Sigmoid colon (tissue), 6 donors: ENCODE measurements at regions not wholly inside any gene's neighbourhood (a gene's known extent, or its start where the extent isn't known, plus 50 kb on each side); places are given as distances from the start of the nearest gene placed in this dataset.
A peak's percentile ranks its signal among the peaks of the same experiment; 100 is the strongest.
"Not testable (repeated sequence)": the region's sequence is repeated elsewhere in the genome, so short reads cannot be mapped to it uniquely, and the experiment has no call there.

Experiments
- DNase-seq: peaks from one replicate; pipeline ENCODE4 v3.0.0-alpha.2; 2019
- H3K27ac ChIP-seq, 4 donors: fragments of 200-600 bp; sonication (generic); one replicate each; pipeline ENCODE4 v1.5.1; 2016 to 2019; ENCODE audit warnings: mild to moderate bottlenecking in 1 of 4
- H3K27me3 ChIP-seq, 3 donors: fragments of 200-600 bp; sonication (generic); one replicate each; pipeline ENCODE4 v1.5.1; 2019; ENCODE audit warnings: mild to moderate bottlenecking in 1 of 3
- H3K36me3 ChIP-seq, 4 donors: fragments of 200-600 bp; sonication (generic); one replicate each; pipeline ENCODE4 v1.5.1; 2016 to 2019
- H3K4me1 ChIP-seq, 4 donors: fragments of 200-600 bp; sonication (generic); one replicate each; pipeline ENCODE4 v1.5.1; 2017 to 2019
- H3K4me3 ChIP-seq, 4 donors: fragments of 200-600 bp; sonication (generic); one replicate each; pipeline ENCODE4 v1.5.1; 2017 to 2019; ENCODE audit warnings: mild to moderate bottlenecking in 2 of 4, moderate library complexity in 1 of 4
- H3K9me3 ChIP-seq, 4 donors: fragments of 200-600 bp in 3 of 4; sonication (generic) in 3 of 4; one replicate each; pipeline versions ENCODE4 v1.5.1 to v1.6.1; 2013 to 2019
- EP300 ChIP-seq, 4 donors: sonication (generic); formaldehyde crosslinking; IDR thresholded peaks; one replicate each; pipeline ENCODE4 v1.6.1; 2017; ENCODE audit warnings: antibody characterized with exemption in 4 of 4
- POLR2A ChIP-seq, 2 donors: fragments of 450-650 bp; IDR thresholded peaks; one replicate each; pipeline ENCODE4 v1.6.1; 2016; ENCODE audit warnings: antibody characterized with exemption in 2 of 2, mild to moderate bottlenecking in 2 of 2, moderate library complexity in 2 of 2
- POLR2AphosphoS5 ChIP-seq, 4 donors: sonication (generic); formaldehyde crosslinking; IDR thresholded peaks; one replicate each; pipeline ENCODE4 v1.6.1; 2017; ENCODE audit warnings: antibody characterized with exemption in 4 of 4
- WGBS, 2 donors: extraction: QIAGEN DNeasy Blood & Tissue Kit; methylation state at CpG; one replicate each; pipeline ENCODE4 v1.1.7; 2013; 5-methylcytosine and 5-hydroxymethylcytosine counted together
- intact Hi-C: fragments of 100-400 bp; cut with DNase I; formaldehyde crosslinking; loops from one replicate; pipeline ENCODE4 v1.15.1; 2023
- TF ChIP-seq, protein P1 (sequence below), 4 experiments: fragments of 450-650 bp in 3 of 4; fragments of 200-600 bp in 1 of 4; IDR thresholded peaks; one replicate each; pipeline ENCODE4 v1.5.1; 2016 to 2019; ENCODE audit warnings: antibody characterized with exemption in 4 of 4, mild to moderate bottlenecking in 3 of 4, moderate library complexity in 2 of 4
- donor health status: healthy with polysubstance abuse.
- donor health status: healthy.

DNA sequence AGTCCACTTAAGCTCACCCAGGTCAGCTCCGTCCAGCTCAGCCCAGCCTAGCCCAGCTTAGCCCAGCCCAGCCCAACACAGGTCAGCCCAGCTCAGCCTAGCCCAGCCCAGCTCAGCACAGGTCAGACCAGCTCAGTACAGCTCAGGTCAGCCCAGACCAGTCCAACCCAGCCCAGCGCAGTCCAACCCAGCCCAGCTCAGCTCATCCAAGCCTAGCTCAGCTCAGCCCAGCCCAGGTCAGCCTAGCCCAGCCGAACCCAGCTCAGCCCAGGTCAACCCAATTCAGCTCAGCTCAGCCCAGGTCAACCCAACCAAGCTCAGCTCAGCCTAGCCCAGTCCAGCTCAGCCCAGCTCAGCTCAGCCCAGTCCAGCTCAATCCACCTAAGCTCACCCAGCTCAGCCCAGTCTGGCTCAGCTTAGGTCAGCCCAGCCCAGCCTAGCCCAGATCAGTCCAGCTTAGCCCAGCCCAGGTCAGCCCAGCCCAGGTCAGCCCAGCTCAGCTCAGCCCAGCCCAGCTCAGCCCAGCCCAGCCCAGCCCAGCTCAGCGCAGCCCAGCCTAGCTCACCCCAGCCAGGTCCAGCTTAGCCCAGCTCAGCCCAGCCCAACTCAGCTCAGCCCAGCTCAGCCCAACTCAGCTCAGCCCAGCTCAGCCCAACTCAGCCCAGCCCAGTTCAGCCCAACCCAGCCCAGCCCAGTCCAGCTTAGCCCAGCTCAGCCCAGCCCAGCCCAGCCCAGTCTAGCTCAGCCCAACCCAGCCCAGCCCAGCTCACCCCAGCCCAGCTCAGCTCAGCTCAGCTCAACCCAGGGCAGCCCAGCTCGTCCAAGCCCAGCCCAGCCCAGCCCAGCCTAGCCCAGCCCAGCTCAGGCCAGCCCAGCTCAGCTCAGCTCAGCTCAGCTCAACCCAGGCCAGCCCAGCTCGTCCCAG, 184.0 kb downstream of the TMEM121 start:
- Histone ChIP-seq H3K4me1 (no peaks in the 10 kb centered on the region), H3K27me3 (no peaks in the 10 kb centered on the region), H3K36me3 (no peaks in the 10 kb centered on the region), H3K27ac (no peak overlapping the region), H3K9me3 (no peaks in the 10 kb centered on the region), H3K4me3 (no peak overlapping the region)
- WGBS, 2 donors, result 78 to 86% methylated on average over 6 of the region's 6 CpGs
- DNase-seq, result no peak
- TF ChIP-seq EP300 (IDR thresholded peaks at IDR 0.05) (no peak), POLR2AphosphoS5 (IDR thresholded peaks at IDR 0.05) (no peak), POLR2A (IDR thresholded peaks at IDR 0.05) (no peak)
- TF ChIP-seq, protein P1, sequence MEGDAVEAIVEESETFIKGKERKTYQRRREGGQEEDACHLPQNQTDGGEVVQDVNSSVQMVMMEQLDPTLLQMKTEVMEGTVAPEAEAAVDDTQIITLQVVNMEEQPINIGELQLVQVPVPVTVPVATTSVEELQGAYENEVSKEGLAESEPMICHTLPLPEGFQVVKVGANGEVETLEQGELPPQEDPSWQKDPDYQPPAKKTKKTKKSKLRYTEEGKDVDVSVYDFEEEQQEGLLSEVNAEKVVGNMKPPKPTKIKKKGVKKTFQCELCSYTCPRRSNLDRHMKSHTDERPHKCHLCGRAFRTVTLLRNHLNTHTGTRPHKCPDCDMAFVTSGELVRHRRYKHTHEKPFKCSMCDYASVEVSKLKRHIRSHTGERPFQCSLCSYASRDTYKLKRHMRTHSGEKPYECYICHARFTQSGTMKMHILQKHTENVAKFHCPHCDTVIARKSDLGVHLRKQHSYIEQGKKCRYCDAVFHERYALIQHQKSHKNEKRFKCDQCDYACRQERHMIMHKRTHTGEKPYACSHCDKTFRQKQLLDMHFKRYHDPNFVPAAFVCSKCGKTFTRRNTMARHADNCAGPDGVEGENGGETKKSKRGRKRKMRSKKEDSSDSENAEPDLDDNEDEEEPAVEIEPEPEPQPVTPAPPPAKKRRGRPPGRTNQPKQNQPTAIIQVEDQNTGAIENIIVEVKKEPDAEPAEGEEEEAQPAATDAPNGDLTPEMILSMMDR (IDR thresholded peaks at IDR 0.05), result no peak
- intact Hi-C loops, result no loop called here

- TF ChIP-seq, protein P1 (IDR thresholded peaks at IDR 0.05), result no peak
- TF ChIP-seq POLR2A (IDR thresholded peaks at IDR 0.05), result no peak
- no peak for TF ChIP-seq POLR2AphosphoS5 (IDR thresholded peaks at IDR 0.05)
- TF ChIP-seq EP300 (IDR thresholded peaks at IDR 0.05), result no peak
- H3K4me3 ChIP-seq, result no peak overlapping the region
- H3K27ac ChIP-seq, result no peak overlapping the region
- no peaks in the 10 kb centered on the region for H3K9me3 ChIP-seq
- no peaks in the 10 kb centered on the region for H3K36me3 ChIP-seq
- H3K4me1 ChIP-seq, result no peaks in the 10 kb centered on the region
- intact Hi-C loops, result no loop called here
- no peak for DNase-seq
- no peaks in the 10 kb centered on the region for H3K27me3 ChIP-seq
- WGBS, 2 donors, result 77 to 89% methylated on average over 18 of the region's 18 CpGs
Measured at GRCh38 chr14:105711044-105711620, 184.7 kb downstream of the TMEM121 start.

- 74 to 81% methylated on average over 5 of the region's 5 CpGs for WGBS, 2 donors
- no peak overlapping the region for H3K27ac ChIP-seq
- DNase-seq, result no peak
- H3K9me3 ChIP-seq, result no peaks in the 10 kb centered on the region
- H3K4me3 ChIP-seq, result no peak overlapping the region
- H3K4me1 ChIP-seq, result no peaks in the 10 kb centered on the region
- H3K36me3 ChIP-seq, result no peaks in the 10 kb centered on the region
- H3K27me3 ChIP-seq, result no peaks in the 10 kb centered on the region
- no peak for TF ChIP-seq EP300 (IDR thresholded peaks at IDR 0.05)
- intact Hi-C loops, result no loop called here
Measured at GRCh38 chr14:105711841-105712460, 185.6 kb downstream of the TMEM121 start.

DNA sequence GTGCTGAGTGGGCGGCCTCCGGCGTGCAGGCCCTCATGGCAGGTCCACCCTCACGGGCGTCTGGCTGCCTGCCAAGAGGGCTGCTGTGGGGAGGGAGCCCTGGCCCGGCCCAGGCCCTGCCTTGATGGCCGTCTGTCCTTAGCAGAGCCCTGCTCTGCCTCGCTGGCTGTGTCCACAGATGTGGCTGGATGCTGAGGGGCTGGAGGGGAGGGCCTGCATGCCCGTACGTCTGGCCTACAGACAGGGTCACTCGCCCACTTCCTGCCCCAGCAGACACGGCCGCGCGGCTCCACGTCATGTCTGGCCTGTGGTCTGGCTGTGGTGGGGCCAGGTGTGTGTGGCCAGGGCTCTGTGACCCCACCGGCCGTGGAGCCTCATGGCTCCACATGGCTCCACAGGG, 186.3 kb downstream of the TMEM121 start:
- WGBS, 2 donors, result 83 to 90% methylated on average over 16 to 17 of the region's 18 CpGs
- H3K27me3 ChIP-seq, DNase-seq, H3K36me3 ChIP-seq, H3K4me3 ChIP-seq, H3K4me1 ChIP-seq, H3K9me3 ChIP-seq, H3K27ac ChIP-seq, intact Hi-C loops: not testable (repeated sequence)

- H3K27me3 ChIP-seq, DNase-seq, H3K9me3 ChIP-seq, intact Hi-C loops, H3K4me3 ChIP-seq, H3K36me3 ChIP-seq, H3K27ac ChIP-seq, H3K4me1 ChIP-seq: not testable (repeated sequence)
- 90 to 91% methylated on average over 17 of the region's 17 CpGs for WGBS, 2 donors
Measured at GRCh38 chr14:105713160-105713559, 186.8 kb downstream of the TMEM121 start.

DNA sequence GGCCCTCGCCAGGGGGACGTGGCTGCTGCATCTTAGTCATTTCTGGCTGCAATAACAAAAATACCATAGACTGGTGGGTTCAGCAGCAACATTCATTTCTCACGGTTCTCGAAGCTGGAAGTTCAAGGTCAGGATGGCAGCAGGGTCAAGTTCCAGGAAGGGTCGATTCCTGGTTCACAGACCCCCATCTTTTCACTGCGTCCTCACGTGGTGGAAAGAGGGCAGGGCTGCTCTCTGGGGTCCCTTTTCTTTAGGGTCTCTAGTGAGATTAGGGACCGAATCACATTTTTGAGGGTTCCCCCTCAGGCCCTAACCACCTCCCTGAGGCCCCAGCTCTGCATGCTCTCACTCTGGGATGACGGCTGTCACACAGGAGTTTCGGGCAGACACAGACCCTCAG, 187.5 kb downstream of the TMEM121 start:
- H3K36me3 ChIP-seq, H3K4me3 ChIP-seq, DNase-seq, H3K27ac ChIP-seq, intact Hi-C loops, H3K27me3 ChIP-seq, H3K9me3 ChIP-seq, H3K4me1 ChIP-seq: not testable (repeated sequence)
- 86 to 88% methylated on average over 9 of the region's 10 CpGs for WGBS, 2 donors

GRCh38 chr14:105718787-105719186, 192.4 kb downstream of the TMEM121 start:
- H3K4me3 ChIP-seq, H3K9me3 ChIP-seq, H3K27ac ChIP-seq, H3K27me3 ChIP-seq, intact Hi-C loops, H3K36me3 ChIP-seq, H3K4me1 ChIP-seq: not testable (repeated sequence)
- WGBS, 2 donors, result 81 to 87% methylated on average over 5 to 6 of the region's 7 CpGs
- DNase-seq, result peak; percentile 37

- 82 to 95% methylated on average over 6 to 9 of the region's 12 CpGs for WGBS, 2 donors
- H3K4me1 ChIP-seq, H3K36me3 ChIP-seq, H3K27me3 ChIP-seq, H3K27ac ChIP-seq, intact Hi-C loops, H3K4me3 ChIP-seq, H3K9me3 ChIP-seq: not testable (repeated sequence)
- DNase-seq, result peak; percentile 6
Measured at GRCh38 chr14:105720106-105720505, 193.7 kb downstream of the TMEM121 start.

GRCh38 chr14:105720852-105721601, 194.6 kb downstream of the TMEM121 start:
- H3K27me3 ChIP-seq, H3K27ac ChIP-seq, H3K36me3 ChIP-seq, intact Hi-C loops, H3K9me3 ChIP-seq, H3K4me3 ChIP-seq, H3K4me1 ChIP-seq: not testable (repeated sequence)
- DNase-seq, result peak; percentile 33
- 70 to 92% methylated on average over 10 to 16 of the region's 23 CpGs for WGBS, 2 donors

DNA sequence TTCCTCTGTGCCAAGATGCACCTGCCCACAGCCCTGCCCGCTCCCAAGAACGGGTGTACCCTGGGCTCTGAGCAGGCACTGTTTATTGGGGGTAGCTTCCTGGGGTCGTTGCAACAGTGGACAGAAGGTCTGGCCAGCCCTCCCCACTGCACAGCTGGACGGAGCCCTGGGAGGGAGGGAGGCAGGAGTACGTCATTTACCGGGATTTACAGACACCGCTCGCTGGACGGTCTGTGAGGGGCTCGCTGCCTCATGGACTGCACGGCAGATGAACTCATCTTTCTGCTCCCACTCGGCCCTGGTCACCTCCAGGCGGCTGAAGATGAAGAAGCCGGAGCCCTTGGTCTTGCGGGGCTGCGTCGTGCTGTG, 195.2 kb downstream of the TMEM121 start:
- H3K4me3 ChIP-seq, H3K27ac ChIP-seq, H3K27me3 ChIP-seq, H3K4me1 ChIP-seq, intact Hi-C loops, H3K36me3 ChIP-seq, H3K9me3 ChIP-seq: not testable (repeated sequence)
- 84 to 86% methylated on average over 16 to 17 of the region's 17 CpGs for WGBS, 2 donors
- DNase-seq, result peak; percentile 52
